BE2C (cell line): ENCODE measurements at regions not wholly inside any gene's neighbourhood (a gene's known extent, or its start where the extent isn't known, plus 50 kb on each side); places are given as distances from the start of the nearest gene placed in this dataset.

Experiments used
- DNase-seq: peaks from one replicate; pipeline ENCODE4 v3.0.0-alpha.2; 2020
- H3K27me3 ChIP-seq: fragments of 250-450 bp; sonication (Bioruptor Pico); 2 replicates; pipeline ENCODE4 v1.5.1; 2020; ENCODE audit warnings: mild to moderate bottlenecking
- H3K36me3 ChIP-seq: fragments of 250-450 bp; sonication (Bioruptor Pico); 2 replicates; pipeline ENCODE4 v1.5.1; 2020; ENCODE audit warnings: mild to moderate bottlenecking
- H3K4me1 ChIP-seq: fragments of 250-450 bp; sonication (Bioruptor Pico); 2 replicates; pipeline ENCODE4 v1.5.1; 2020
- H3K4me3 ChIP-seq: 2 replicates; pipeline ENCODE4 v1.5.1; 2011; ENCODE audit warnings: low read depth, low read length
- H3K9me3 ChIP-seq: fragments of 250-450 bp; sonication (Bioruptor Pico); 2 replicates; pipeline ENCODE4 v1.5.1; 2020
- TF ChIP-seq, protein P1 (sequence below): IDR thresholded peaks from 2 replicates; pipeline ENCODE4 v1.5.1; 2012; ENCODE audit warnings: mild to moderate bottlenecking, low read depth, low read length

DNA sequence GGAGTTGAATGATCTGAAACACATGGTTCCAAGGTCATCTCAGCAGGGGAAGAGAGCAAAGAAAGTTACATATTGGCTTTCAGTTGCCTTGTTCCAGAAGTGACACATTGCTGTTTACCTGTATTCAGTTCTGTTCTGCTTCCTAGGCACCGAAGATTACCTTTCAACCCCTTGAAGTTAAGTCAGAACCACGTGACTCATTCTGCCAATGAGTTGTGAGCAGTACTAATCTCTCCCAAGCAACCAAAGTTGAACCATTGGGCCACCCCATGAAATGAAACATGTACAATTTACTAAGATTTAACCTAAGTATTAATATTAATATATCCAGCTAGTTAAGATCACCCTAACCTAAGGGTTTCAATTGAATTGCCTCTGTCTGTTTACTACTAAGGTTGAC, 439.2 kb upstream of the MAF start:
- Histone ChIP-seq H3K36me3 (no peaks in the 10 kb centered on the region), H3K27me3 (no peaks in the 10 kb centered on the region), H3K9me3 (no peaks in the 10 kb centered on the region; the same call in 1 of the 2 replicates), H3K4me3 (no peak overlapping the region), H3K4me1 (no peaks in the 10 kb centered on the region)
- no peak for DNase-seq
- TF ChIP-seq, protein P1, sequence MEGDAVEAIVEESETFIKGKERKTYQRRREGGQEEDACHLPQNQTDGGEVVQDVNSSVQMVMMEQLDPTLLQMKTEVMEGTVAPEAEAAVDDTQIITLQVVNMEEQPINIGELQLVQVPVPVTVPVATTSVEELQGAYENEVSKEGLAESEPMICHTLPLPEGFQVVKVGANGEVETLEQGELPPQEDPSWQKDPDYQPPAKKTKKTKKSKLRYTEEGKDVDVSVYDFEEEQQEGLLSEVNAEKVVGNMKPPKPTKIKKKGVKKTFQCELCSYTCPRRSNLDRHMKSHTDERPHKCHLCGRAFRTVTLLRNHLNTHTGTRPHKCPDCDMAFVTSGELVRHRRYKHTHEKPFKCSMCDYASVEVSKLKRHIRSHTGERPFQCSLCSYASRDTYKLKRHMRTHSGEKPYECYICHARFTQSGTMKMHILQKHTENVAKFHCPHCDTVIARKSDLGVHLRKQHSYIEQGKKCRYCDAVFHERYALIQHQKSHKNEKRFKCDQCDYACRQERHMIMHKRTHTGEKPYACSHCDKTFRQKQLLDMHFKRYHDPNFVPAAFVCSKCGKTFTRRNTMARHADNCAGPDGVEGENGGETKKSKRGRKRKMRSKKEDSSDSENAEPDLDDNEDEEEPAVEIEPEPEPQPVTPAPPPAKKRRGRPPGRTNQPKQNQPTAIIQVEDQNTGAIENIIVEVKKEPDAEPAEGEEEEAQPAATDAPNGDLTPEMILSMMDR, result no peak

DNA sequence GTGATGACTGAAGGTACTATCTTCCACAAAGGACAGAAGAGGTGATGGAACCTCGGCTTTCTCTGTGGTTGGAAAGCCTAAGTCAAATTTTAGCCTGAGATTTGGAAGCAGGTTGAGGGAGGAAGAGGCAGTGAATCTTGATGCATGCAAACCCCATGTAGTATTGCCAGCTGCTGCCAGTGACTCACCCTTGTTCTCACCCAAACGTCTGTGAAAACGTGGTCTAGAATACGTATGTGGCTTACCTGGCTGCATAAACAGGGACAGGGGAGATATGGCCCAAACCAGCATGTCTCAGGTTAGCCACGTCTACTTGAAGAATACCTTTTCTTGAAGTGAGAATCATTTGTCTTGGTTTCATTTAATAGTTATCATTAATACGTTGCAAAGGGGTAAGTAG, 438.0 kb upstream of the MAF start:
- Histone ChIP-seq H3K9me3 (no peaks in the 10 kb centered on the region; the same call in 1 of the 2 replicates), H3K36me3 (no peaks in the 10 kb centered on the region), H3K4me3 (no peak overlapping the region), H3K27me3 (no peaks in the 10 kb centered on the region), H3K4me1 (no peaks in the 10 kb centered on the region)
- DNase-seq, result no peak
- TF ChIP-seq, protein P1, result no peak

DNA sequence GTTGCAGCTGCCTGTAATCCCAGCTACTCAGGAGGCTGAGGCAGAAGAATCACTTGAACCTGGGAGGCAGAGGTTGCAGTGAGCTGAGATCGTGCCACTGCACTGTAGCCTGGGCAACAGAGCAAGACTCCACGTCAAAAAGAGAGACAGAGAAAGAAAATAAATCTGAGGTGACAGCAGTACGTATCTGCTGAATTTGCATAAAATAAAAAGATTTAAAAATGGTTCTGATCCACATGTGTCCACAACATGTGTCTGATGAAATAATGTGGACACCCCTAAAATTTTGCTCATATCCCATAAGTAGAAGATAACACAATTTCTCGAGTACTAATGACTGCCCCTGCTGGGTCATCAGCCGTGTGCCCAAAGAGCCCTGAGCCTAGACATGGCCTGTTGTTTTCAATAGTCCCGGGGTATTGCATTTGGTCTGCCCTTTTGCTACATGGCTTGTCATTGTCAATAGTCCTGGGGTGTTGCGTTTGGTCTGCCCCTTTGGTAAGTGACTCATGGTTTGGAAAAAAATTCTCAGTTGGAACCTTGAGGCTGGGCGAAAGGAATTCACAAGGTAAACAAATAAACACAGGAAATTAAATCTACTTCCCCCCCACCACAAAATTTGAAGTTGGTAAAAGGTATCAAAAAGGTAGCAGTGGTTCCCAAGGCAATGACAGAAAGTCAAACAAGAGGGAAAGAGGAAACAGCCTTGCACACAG, 434.6 kb upstream of the MAF start:
- Histone ChIP-seq H3K36me3 (no peaks in the 10 kb centered on the region), H3K9me3 (no peaks in the 10 kb centered on the region), H3K4me3 (no peak overlapping the region), H3K27me3 (no peaks in the 10 kb centered on the region), H3K4me1 (no peaks in the 10 kb centered on the region)
- TF ChIP-seq, protein P1, result no peak
- DNase-seq, result no peak

DNA sequence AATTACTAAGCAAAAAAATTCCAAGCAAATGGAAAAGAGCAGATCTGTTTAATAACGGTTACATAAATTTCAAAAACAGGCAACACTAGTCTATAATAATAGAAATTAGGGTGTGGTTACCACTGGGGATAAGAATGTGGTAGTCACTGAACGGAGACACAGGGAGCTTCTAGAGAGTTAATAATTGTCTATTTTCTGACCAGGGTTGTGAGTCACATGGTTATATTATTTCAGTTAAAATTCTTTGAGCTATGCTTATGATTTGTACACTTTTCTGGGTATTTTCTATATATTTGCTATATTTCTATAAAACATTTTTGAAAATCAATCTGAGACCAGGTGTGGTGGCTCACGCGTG, 433.9 kb upstream of the MAF start:
- DNase-seq, result no peak
- Histone ChIP-seq H3K4me1 (no peaks in the 10 kb centered on the region), H3K36me3 (no peaks in the 10 kb centered on the region), H3K27me3 (no peaks in the 10 kb centered on the region), H3K9me3 (no peaks in the 10 kb centered on the region), H3K4me3 (no peak overlapping the region)
- TF ChIP-seq, protein P1, result no peak

DNA sequence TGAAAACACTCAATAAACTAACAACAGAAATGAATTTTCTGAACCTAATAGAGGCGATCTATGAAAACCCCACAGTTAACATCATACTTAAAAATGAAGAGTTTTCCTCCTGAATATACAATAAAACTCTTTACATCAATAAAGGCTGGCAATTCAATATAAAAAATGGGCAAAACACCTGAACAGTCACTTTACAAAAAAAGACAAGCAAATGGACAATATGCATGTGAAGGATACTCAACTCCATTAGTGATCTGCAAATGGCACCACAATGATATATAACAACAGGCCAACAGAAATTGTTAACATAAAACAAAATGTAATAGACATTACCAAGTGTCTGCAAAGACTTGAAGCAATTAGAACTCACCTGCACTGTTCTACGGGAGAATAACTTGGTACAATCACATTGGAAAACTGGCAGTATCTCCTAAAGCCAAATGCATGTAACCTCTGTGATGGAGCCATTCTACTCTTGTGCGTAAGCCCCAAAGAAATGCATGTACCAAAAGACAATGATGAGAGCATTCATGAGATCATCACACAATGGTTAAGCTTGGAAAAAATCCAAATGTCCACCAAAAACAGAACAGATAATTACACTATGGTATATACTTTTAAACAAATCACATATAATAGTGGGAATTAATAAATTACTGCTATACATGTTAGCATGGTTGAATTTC, 433.4 kb upstream of the MAF start:
- TF ChIP-seq, protein P1, result no peak
- H3K36me3 ChIP-seq, result no peaks in the 10 kb centered on the region
- H3K4me3 ChIP-seq, result no peak overlapping the region
- H3K9me3 ChIP-seq, result no peaks in the 10 kb centered on the region
- DNase-seq, result no peak
- H3K27me3 ChIP-seq, result no peaks in the 10 kb centered on the region
- no peaks in the 10 kb centered on the region for H3K4me1 ChIP-seq
